ENCODE measurements at regions not wholly inside any gene's neighbourhood (a gene's known extent, or its start where the extent isn't known, plus 50 kb on each side); places are given as distances from the start of the nearest gene placed in this dataset.
"Not testable (repeated sequence)": the region's sequence is repeated elsewhere in the genome, so short reads cannot be mapped to it uniquely, and the experiment has no call there.

DNA sequence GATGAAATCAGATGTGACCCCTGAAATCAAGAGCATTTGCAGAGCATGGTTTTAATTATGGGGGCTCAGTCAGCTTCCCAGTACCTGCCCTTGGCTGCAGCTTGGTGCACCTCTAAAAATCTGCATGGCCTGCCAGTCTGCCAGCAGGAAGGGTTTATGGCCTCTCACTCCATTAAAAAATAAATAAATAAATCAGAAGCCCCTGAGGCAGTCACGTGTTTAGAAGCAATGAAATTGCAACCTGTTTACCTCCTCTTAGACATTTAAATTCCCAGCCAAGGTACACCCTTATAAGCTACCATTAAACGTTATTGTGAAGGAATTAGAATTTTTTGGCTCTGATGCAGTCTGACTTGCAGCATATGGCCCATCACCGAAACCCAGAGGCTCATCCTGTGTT is 114.0 kb upstream of the LDB2 start:
- no peak for DNase-seq (ENCODE audit: low read depth)
- TF ChIP-seq, protein P1, sequence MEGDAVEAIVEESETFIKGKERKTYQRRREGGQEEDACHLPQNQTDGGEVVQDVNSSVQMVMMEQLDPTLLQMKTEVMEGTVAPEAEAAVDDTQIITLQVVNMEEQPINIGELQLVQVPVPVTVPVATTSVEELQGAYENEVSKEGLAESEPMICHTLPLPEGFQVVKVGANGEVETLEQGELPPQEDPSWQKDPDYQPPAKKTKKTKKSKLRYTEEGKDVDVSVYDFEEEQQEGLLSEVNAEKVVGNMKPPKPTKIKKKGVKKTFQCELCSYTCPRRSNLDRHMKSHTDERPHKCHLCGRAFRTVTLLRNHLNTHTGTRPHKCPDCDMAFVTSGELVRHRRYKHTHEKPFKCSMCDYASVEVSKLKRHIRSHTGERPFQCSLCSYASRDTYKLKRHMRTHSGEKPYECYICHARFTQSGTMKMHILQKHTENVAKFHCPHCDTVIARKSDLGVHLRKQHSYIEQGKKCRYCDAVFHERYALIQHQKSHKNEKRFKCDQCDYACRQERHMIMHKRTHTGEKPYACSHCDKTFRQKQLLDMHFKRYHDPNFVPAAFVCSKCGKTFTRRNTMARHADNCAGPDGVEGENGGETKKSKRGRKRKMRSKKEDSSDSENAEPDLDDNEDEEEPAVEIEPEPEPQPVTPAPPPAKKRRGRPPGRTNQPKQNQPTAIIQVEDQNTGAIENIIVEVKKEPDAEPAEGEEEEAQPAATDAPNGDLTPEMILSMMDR (IDR thresholded peaks at IDR 0.05; ENCODE audit: insufficient read depth, low read depth, low read length, missing control alignments): no peak
- H3K4me3 ChIP-seq (ENCODE audit: low read length): no peak overlapping the region

DNA sequence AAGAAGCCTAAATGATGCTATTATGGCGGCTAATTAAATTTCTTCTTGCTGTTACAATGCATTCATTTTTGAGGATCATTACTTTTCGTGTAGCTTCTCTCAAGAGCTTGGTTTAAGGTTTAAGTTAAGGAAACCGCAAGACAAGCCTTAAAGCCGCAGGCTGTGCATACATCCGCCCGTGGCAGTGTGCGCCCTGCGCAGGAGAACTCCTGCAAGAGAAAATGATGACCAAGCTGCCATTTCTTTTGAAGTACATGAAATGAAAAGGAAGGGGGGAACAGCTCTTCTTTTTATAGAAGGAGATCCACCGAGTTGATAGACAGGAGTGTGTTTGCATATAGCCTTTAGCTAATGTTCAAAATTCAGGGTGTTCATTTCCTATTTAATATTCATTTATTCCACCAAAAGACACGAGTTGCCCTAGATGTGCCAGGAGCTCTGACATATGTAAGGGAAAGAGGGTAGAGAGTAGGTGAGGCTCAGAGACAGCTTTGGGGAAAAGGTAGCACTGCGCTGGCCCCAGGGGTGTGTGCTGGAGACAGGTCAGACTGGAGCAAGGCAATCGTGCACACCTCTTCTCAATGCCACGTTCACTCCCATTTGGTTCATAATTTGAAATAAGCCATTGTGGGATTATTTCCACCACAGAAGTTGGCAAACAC is 112.1 kb upstream of the LDB2 start:
- no peak overlapping the region for H3K4me3 ChIP-seq (ENCODE audit: low read length)
- TF ChIP-seq, protein P1 (IDR thresholded peaks at IDR 0.05; ENCODE audit: insufficient read depth, low read depth, low read length, missing control alignments): no peak
- no peak for DNase-seq (ENCODE audit: low read depth)

DNA sequence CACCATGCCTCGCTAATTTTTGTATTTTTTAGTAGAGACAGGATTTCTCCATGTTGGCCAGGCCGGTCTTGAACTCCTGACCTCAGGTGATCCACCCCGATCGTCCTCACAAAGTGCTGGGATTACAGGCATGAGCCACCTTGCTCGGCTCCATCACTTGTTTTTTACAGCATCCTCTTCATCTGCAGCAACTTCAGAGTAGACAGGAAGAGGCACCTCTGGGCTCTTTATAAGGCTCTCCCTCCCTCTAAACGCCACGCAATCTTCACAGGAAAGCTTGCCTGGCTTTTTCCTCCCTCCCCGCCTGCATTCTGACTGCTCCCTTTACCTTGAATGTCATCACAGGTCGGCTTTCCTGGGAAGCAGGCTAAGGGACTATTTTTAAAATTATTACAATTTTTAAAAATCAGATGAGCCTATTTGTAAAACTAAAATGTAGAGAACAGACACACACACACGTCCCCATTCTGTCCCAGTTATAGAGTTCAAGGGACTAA is 111.5 kb upstream of the LDB2 start:
- H3K4me3 ChIP-seq (ENCODE audit: low read length): no peak overlapping the region
- TF ChIP-seq, protein P1 (IDR thresholded peaks at IDR 0.05; ENCODE audit: insufficient read depth, low read depth, low read length, missing control alignments): no peak
- no peak for DNase-seq (ENCODE audit: low read depth)

DNA sequence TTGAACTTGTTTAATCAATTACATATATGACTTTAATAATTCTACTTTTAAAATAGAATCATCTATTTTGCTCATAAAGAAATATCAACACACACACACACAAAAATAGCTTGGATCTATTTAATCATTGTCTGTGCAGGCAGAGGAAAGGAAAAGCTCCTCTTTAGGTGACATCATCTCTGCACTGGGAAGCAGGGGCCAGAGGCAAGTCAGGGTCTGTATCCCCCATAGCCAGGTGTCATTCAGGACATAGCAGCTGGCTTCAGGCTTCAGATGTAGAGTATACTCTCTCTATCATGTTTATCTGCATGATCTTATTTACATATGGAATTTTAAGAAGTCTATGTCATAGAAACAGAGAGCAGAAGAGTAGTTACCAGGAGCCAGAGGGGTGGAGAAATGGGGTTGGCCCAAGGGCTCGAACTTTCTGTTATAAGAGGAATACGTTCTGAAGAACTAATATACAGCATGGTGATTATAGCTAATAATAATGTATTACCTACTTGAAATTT is 110.4 kb upstream of the LDB2 start:
- no peak overlapping the region for H3K4me3 ChIP-seq (ENCODE audit: low read length)
- TF ChIP-seq, protein P1 (IDR thresholded peaks at IDR 0.05; ENCODE audit: insufficient read depth, low read depth, low read length, missing control alignments): no peak
- no peak for DNase-seq (ENCODE audit: low read depth)

DNA sequence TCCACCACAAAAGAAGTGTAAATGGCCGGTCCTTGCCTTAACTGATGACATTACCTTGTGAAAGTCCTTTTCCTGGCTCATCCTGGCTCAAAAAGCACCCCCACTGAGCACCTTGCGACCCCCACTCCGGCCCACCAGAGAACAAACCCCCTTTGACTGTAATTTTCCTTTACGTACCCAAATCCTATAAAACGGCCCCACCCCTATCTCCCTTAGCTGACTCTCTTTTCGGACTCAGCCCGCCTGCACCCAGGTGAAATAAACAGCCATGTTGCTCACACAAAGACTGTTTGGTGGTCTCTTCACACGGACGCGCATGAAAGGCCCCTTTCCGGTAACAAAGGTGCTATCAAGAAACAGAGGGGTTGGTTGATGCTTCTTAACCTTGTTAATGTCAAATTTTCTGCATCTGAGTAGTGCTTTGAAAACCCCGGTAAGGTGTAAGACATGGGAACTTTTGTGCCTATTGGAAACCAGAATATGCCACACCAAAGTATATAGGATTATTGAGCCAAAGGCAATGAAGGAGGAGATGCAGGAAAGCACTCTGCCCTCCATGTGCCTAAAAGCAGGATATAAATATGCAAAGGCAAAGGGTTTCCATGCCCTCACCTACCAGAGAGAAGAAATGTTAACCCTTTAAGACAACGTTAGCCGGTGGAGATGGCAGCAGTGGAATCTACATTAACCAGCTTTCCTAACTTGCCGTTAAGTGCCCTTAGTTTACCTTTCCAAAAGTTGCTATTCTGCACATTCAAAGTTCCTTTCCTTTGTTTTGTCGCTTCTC is 105.4 kb upstream of the LDB2 start:
- not testable (repeated sequence) for DNase-seq (ENCODE audit: low read depth); H3K4me3 ChIP-seq (ENCODE audit: low read length)

DNA sequence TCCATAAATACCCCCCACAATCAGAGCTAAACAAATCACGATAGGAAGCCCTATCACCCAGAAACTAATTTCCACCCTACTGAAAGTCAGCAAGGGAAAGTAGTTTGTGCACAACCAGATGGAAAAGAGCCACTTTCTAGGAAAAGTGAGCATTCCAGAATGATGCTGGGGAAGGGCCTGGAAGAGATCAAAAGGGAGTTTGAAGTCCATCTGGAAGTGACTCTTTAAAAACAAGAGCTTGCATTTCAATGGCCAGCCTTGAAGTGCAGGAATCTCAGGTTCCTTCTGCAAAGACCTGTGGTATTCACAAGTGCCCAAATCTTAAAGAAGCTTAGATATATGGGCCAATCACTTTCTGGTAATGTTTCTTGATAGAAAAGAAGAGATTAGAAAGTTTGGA is 97.0 kb upstream of the LDB2 start:
- no peak overlapping the region for H3K4me3 ChIP-seq (ENCODE audit: low read length)
- DNase-seq (ENCODE audit: low read depth): no peak
- TF ChIP-seq, protein P1 (IDR thresholded peaks at IDR 0.05; ENCODE audit: insufficient read depth, low read depth, low read length, missing control alignments): no peak

DNA sequence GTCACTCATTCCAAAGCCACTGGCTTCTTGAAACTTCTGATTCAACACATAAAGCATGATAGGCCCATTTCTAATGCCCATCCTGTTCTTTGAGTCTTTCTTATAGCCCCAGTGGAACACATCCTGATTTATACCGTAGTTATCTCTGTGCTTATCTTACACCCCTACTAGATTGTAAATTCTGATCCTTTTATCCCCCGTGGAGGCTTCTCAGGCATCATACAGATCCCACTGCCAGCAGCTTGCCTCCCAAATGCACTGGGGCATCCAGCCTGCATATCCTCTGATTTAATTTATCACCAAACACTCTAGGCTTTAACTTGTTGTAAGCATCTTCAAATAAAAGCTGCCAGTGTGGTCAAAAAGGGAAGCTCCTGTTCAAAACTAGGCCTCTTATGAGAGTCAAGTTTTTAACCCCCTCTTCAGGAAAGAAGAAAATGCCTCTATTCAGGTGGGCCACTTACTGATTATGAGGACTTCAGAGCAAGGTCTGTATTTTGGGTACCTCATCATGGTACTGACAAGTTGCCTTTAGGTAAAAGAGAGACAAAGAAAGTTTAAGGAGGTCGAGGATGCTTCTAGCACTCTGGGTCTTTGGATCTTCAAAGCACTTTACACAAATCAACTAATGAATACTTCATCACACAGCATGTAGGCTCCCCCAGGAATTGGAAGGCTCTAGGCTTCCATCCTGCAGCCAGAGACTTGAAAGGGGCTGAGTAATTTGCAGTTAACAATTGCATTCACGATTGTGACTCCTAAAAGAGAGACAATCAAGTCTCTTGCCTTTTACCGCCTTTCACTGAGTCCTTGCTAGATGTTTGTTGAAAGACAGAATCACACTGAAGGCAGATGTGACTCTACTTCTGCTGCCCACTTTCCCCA is 95.8 kb upstream of the LDB2 start:
- DNase-seq (ENCODE audit: low read depth): no peak
- H3K4me3 ChIP-seq (ENCODE audit: low read length): no peak overlapping the region
- TF ChIP-seq, protein P1 (IDR thresholded peaks at IDR 0.05; ENCODE audit: insufficient read depth, low read depth, low read length, missing control alignments): no peak
